Endometrium (tissue), 2 donors: ENCODE measurements at regions not wholly inside any gene's neighbourhood (a gene's known extent, or its start where the extent isn't known, plus 50 kb on each side); places are given as distances from the start of the nearest gene placed in this dataset.
"Not testable (repeated sequence)": the region's sequence is repeated elsewhere in the genome, so short reads cannot be mapped to it uniquely, and the experiment has no call there.

Experiments used
- FAIRE-seq: peaks from 2 replicates; lab custom pipeline; 2012; peaks lifted over from hg19 to GRCh38; lab: Jason Lieb, UNC
- donor health status: control.
- donor health status: control.

GRCh38 chr3:22386107-22386506 lies 635.1 kb upstream of the ZNF385D start:
- FAIRE-seq = no peak

DNA sequence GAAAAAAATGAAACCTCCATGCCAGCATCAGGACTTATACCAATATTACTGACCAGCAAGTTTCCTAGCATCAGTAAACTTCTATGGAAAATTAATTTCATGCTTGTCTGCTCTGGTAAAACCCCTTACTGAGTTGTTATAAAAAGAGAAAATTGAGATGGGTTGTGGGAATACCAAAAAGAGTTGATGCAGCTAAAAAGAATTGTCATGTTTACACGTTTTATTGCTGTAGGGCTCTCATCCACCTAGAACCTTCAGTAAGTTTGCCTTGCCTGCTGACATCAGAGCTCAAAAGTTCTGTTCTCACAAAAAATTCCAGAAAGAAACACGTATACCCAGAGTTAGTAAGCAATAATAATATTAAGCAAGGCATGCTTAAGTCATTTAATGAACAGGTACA lies 641.3 kb upstream of the ZNF385D start:
- no peak for FAIRE-seq

DNA sequence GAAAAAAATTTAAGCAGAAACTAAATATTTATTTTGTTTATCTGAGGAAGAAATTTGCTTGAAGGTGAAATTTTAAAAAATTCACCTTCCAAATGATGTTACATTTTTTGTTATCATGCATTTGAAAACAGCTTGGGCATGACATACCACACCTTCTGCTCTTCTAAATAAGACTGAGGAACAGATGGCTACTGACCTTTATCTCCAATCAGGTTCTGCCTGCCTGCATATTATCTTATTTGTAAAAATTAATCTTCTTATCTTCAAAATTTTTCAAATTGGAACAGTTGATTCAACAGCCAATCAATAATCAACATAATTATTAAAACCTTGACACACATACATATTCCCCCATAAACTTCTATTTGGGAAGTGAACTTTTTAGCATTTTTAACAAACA lies 641.8 kb upstream of the ZNF385D start:
- FAIRE-seq = no peak

DNA sequence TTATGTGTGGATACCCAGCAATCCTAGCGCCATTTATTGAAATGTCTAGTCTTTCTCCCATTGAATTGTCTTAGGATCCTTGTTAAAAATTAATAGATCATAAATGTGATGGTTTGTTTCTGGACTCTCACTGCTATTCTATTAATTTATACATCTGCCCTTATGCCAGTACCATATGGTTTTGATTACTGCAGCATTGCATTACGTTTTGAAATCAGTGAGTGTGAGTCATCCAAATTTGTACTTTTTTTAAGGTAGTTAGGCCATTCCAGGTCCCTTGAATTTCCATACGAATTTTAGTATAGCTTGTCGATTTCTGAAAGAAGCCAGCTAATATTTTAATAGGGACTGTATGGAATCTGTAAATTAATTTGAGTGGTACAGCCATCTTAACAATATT lies 648.6 kb upstream of the ZNF385D start:
- FAIRE-seq = no peak

GRCh38 chr3:22401499-22401898 lies 650.5 kb upstream of the ZNF385D start:
- FAIRE-seq = no peak

- FAIRE-seq = no peak
These were observed 663.2 kb upstream of the ZNF385D start for GRCh38 chr3:22414239-22414638.

- not testable (repeated sequence) for FAIRE-seq
These were observed 665.9 kb upstream of the ZNF385D start for GRCh38 chr3:22416838-22417446.

DNA sequence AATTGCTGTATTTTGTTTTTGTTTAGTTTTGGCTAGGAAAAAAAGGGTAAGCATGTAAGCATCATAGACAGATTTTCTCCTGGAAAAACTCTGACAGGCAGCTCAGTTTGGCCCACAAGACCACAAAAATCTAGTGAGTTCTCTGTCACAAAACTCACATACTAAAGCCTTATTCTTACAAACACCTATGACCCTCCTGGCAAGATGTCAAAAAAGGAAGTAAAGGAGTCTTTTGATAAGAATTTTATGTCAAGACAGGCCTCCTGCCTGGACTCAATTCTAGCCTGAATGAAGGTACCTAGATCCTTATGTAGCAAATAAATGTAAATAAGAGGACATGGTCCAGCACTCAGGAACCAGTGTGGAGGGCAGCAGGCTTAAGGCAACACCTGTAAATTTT lies 668.3 kb upstream of the ZNF385D start:
- FAIRE-seq = no peak

DNA sequence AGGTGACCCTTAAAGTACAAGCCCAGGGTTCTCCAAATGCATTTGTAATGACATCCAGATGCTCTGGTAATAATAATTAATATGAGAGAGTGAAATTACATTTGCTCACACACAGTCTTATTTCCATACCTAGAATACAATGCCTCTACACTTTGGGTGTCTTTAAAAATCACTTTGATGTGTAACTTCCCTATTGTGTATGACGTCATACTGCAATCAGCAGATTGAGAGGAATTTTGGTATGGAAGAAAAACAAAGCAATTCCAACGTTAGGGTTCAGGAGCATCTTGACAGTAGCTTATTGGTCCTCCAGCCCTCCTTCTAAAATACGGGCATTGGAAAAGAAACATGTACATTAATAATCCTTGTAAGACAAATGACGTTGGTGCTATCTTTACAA lies 670.6 kb upstream of the ZNF385D start:
- FAIRE-seq = no peak

DNA sequence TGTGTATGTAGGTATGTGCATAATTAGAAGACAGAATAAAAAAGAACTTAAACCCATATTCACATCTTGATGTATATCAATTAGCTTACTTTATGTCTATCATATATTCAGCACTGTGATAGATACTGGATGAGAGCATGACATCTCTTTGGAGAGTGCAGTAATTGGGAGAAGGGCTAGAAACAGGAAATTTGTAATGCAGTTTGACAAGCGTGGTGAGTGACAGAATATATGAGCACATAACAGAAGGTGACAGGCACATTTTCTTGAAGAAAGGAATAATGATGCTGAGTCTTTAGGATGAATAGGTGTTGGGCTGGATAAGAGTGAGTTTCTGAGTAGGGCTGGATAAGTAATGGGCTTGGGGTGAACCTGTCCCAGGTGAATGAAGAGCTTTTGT lies 680.3 kb upstream of the ZNF385D start:
- FAIRE-seq = no peak

- FAIRE-seq = no peak
These were observed 688.6 kb upstream of the ZNF385D start for GRCh38 chr3:22439626-22440025.

DNA sequence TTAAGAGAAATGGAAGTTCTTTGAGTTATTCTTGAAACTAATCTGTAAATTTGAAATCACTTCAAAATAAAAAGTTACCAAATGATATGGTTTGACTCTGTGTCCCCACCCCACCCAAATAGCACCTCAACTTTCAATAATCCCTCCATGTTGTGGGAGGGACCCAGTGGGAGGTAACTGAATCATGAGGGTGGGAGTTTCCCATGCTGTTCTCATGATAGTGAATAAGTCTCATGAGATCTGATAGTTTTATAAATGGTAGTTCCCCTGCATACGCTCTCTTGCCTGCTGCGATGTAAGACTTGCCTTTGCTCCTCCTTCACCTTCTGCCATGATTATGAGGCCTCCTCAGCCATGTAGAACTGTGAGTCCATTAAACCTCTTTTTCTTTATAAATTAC lies 690.7 kb upstream of the ZNF385D start:
- no peak for FAIRE-seq

GRCh38 chr3:22443571-22444233 lies 692.7 kb upstream of the ZNF385D start:
- no peak for FAIRE-seq

- not testable (repeated sequence) for FAIRE-seq
These were observed 694.3 kb upstream of the ZNF385D start for GRCh38 chr3:22445336-22445735.

DNA sequence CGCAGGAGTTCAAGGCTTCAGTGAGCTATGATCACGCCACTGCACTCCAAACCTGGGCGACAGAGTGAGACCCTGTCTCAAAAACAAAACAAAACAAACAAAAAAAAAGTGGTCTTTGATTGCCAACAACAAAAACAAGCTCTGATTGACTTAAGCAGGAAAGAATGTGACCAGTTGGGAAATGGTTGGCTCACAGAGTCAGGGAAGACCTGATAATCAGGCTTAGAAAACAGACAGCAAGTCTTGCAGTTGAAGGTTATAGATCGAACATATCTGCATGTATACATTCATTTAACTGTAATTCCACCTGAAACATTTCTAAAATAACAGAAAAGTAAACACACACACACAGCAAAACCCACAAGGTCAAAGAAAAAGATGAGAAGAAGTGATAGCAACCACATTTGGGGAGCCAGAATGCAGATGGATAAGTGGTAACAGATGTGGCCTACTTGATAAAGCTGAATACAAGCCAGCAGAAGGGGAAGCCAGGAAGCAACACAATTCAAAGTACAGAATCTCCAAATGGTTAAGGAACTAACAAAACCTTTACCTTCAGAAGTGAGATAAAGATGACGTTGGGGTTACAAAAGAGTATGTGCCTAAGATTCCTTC lies 699.9 kb upstream of the ZNF385D start:
- FAIRE-seq = peak; percentile 84

DNA sequence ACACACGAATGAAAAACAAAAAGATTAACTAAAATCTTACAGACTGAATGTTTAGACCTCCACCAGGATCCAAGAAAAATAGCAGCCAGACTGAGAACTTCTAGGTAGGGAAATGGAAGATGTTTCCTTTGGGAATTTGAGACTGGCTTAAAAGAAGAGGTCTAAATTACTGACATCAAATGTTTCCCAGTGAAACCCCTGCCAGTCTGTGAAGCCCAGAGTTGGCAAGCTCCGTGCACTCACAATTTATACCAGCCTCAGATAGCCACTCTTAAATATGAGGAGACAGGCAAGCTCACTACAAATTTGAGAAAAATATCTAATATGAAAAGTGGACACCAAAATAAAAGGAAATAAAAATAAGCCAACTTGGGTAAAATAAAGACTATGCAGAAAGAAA lies 700.5 kb upstream of the ZNF385D start:
- no peak for FAIRE-seq

DNA sequence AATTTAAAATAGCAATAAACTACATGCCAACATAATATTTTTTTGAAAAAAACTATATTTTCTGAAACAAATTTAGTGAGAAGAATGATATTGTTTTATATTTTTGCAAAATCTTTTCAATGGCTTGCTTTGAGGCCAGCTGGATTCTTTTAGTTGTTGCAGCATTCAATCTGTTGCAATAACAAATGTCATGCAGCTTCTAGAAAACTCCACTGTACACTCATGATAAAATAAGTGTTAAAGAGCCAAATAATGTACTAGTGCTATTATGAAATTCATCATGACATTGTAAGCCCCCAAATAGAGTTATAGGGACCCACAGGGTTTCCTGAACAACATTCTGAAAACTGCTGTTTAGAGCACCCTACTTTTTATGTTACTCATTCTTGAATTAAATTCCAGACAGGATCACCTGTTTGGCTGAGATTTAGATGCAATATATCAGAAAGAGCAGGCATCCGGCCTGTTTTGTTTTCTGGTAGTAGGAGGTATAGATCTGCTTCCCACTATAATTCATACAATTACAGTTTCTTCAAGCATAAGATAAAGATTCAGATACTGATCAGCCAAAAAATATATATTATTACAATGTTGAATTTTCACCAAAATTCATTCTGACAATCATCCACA lies 703.0 kb upstream of the ZNF385D start:
- FAIRE-seq = no peak

- FAIRE-seq = no peak
These were observed 719.0 kb upstream of the ZNF385D start for GRCh38 chr3:22469995-22470394.

- FAIRE-seq = no peak
These were observed 720.5 kb upstream of the ZNF385D start for GRCh38 chr3:22471557-22471956.

DNA sequence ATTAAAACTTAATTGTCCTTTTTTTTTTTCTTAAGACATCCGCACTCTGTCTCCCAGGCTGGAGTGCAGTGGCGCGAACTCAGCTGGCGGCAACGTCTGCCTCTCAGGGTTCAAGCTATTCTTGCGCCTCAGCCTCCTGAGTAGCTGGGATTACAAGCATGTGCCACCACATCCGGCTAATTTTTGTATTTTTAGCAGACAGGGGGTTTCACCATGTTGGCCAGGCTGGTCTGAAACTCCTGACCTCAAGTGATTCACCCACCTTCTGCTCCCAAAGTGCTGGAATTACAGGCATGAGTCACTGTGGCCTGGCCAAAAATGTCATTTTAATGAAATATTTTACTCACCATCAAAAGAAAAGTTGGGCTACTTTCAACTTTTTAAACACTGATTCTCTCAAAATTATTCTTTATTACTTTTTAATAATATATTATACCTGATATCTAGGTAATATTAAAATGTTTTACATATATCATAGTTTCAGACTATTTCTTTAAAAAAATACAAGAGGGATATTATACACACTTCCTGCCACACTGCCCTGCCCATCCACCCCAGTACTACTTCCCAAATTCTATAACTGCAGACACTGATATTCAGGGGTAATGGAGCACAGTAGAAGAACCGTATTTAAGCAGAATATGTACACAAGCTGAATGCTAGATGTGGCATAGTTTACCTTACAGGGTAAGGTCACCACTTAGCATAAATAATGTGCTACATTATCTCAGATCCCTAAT lies 723.9 kb upstream of the ZNF385D start:
- no peak for FAIRE-seq

GRCh38 chr3:22475665-22476240 lies 724.7 kb upstream of the ZNF385D start:
- no peak for FAIRE-seq

GRCh38 chr3:22476976-22477375 lies 726.0 kb upstream of the ZNF385D start:
- FAIRE-seq = no peak
